ENCODE measurements at regions not wholly inside any gene's neighbourhood (a gene's known extent, or its start where the extent isn't known, plus 50 kb on each side); places are given as distances from the start of the nearest gene placed in this dataset.

GRCh38 chr9:135271425-135271824, 184.0 kb downstream of the OLFM1 start:
- no peak overlapping the region for H3K9ac ChIP-seq (ENCODE audit: low read length)
- no peaks in the 10 kb centered on the region for H3K4me1 ChIP-seq (ENCODE audit: control insufficient read depth, insufficient read depth, low read depth, low read length)
- WGBS, result 88% methylated on average over 19 of the region's 19 CpGs
- no peak overlapping the region for H2BK5ac ChIP-seq (ENCODE audit: low read depth, low read length, poor library complexity, severe bottlenecking)
- no peak overlapping the region for H2AFZ ChIP-seq (ENCODE audit: low read depth, low read length)
- H3K36me3 ChIP-seq (ENCODE audit: control insufficient read depth in 1 of 2, insufficient read depth in 2 of 2, low read depth in 1 of 2, low read length in 2 of 2), result no peaks in the 10 kb centered on the region
- no peaks in the 10 kb centered on the region for H3K9me3 ChIP-seq (ENCODE audit: control insufficient read depth, low read length)
- no peak overlapping the region for H3K27ac ChIP-seq (ENCODE audit: low read length, poor library complexity, severe bottlenecking)
- no peak overlapping the region for H3K4me2 ChIP-seq (ENCODE audit: low read length, poor library complexity, severe bottlenecking)
- H4K91ac ChIP-seq (ENCODE audit: low read length), result no peak overlapping the region
- no peak overlapping the region for H2BK15ac ChIP-seq (ENCODE audit: low read depth, poor library complexity, severe bottlenecking)
- DNase-seq, result no peak
- no peak overlapping the region for H2BK12ac ChIP-seq (ENCODE audit: low read length in 2 of 2)
- H2BK120ac ChIP-seq (ENCODE audit: low read depth, low read length), result no peak overlapping the region
- H2AK5ac ChIP-seq (ENCODE audit: low read length, severe bottlenecking), result no peak overlapping the region
- no peak overlapping the region for H3K23ac ChIP-seq (ENCODE audit: low read length in 2 of 2)
- H3K4ac ChIP-seq (ENCODE audit: low read depth in 1 of 2, low read length in 2 of 2), result no peak overlapping the region
- H3K14ac ChIP-seq (ENCODE audit: low read length in 2 of 2), result no peak overlapping the region
- no peak overlapping the region for H3K18ac ChIP-seq (ENCODE audit: low read depth in 1 of 2, low read length in 2 of 2)
- H3K4me3 ChIP-seq (ENCODE audit: insufficient read depth in 1 of 2, low read depth in 1 of 2, low read length in 2 of 2), result no peak overlapping the region
- H3K27me3 ChIP-seq (ENCODE audit: control insufficient read depth in 1 of 2, insufficient read depth in 1 of 2, low read length in 2 of 2), result peaks cover 0 to 40% of the 10 kb centered on the region in 2 experiments
- no peak overlapping the region for H4K8ac ChIP-seq (ENCODE audit: low read length)
- no peaks in the 10 kb centered on the region for H3K79me1 ChIP-seq (replicated peaks; ENCODE audit: low read length, poor library complexity, severe bottlenecking)

- no peak overlapping the region for H2BK15ac ChIP-seq (ENCODE audit: low read depth, poor library complexity, severe bottlenecking)
- H3K18ac ChIP-seq (ENCODE audit: low read depth in 1 of 2, low read length in 2 of 2), result no peak overlapping the region
- H3K4me3 ChIP-seq (ENCODE audit: insufficient read depth in 1 of 2, low read depth in 1 of 2, low read length in 2 of 2), result no peak overlapping the region
- H3K36me3 ChIP-seq (ENCODE audit: control insufficient read depth in 1 of 2, insufficient read depth in 2 of 2, low read depth in 1 of 2, low read length in 2 of 2), result no peaks in the 10 kb centered on the region
- H2BK5ac ChIP-seq (ENCODE audit: low read depth, low read length, poor library complexity, severe bottlenecking), result no peak overlapping the region
- no peak overlapping the region for H2AK5ac ChIP-seq (ENCODE audit: low read length, severe bottlenecking)
- H3K9ac ChIP-seq (ENCODE audit: low read length), result no peak overlapping the region
- no peak overlapping the region for H2BK120ac ChIP-seq (ENCODE audit: low read depth, low read length)
- no peak overlapping the region for H3K23ac ChIP-seq (ENCODE audit: low read length in 2 of 2)
- DNase-seq, result no peak
- no peak overlapping the region for H2AFZ ChIP-seq (ENCODE audit: low read depth, low read length)
- no peak overlapping the region for H4K8ac ChIP-seq (ENCODE audit: low read length)
- no peaks in the 10 kb centered on the region for H3K79me1 ChIP-seq (replicated peaks; ENCODE audit: low read length, poor library complexity, severe bottlenecking)
- H3K4me2 ChIP-seq (ENCODE audit: low read length, poor library complexity, severe bottlenecking), result no peak overlapping the region
- no peak overlapping the region for H3K4ac ChIP-seq (ENCODE audit: low read depth in 1 of 2, low read length in 2 of 2)
- H4K91ac ChIP-seq (ENCODE audit: low read length), result no peak overlapping the region
- H3K4me1 ChIP-seq (ENCODE audit: control insufficient read depth, insufficient read depth, low read depth, low read length), result no peaks in the 10 kb centered on the region
- 91% methylated on average over 10 of the region's 10 CpGs for WGBS
- no peaks in the 10 kb centered on the region for H3K9me3 ChIP-seq (ENCODE audit: control insufficient read depth, low read length)
- H2BK12ac ChIP-seq (ENCODE audit: low read length in 2 of 2), result no peak overlapping the region
- H3K14ac ChIP-seq (ENCODE audit: low read length in 2 of 2), result no peak overlapping the region
- H3K27me3 ChIP-seq (ENCODE audit: control insufficient read depth in 1 of 2, insufficient read depth in 1 of 2, low read length in 2 of 2), result peaks cover 0 to 35% of the 10 kb centered on the region in 2 experiments
- no peak overlapping the region for H3K27ac ChIP-seq (ENCODE audit: low read length, poor library complexity, severe bottlenecking)
Observed at GRCh38 chr9:135272608-135273007, 185.1 kb downstream of the OLFM1 start.

- Histone ChIP-seq H3K4me2 (ENCODE audit: low read length, poor library complexity, severe bottlenecking) (no peak overlapping the region), H4K8ac (ENCODE audit: low read length) (no peak overlapping the region), H3K9ac (ENCODE audit: low read length) (no peak overlapping the region), H3K79me1 (replicated peaks; ENCODE audit: low read length, poor library complexity, severe bottlenecking) (no peaks in the 10 kb centered on the region), H3K23ac (ENCODE audit: low read length in 2 of 2) (no peak overlapping the region), H3K4me3 (ENCODE audit: insufficient read depth in 1 of 2, low read depth in 1 of 2, low read length in 2 of 2) (no peak overlapping the region), H3K36me3 (ENCODE audit: control insufficient read depth in 1 of 2, insufficient read depth in 2 of 2, low read depth in 1 of 2, low read length in 2 of 2) (no peaks in the 10 kb centered on the region), H2BK120ac (ENCODE audit: low read depth, low read length) (no peak overlapping the region), H3K4me1 (ENCODE audit: control insufficient read depth, insufficient read depth, low read depth, low read length) (no peaks in the 10 kb centered on the region), H2BK5ac (ENCODE audit: low read depth, low read length, poor library complexity, severe bottlenecking) (no peak overlapping the region), H3K27me3 (ENCODE audit: control insufficient read depth in 1 of 2, insufficient read depth in 1 of 2, low read length in 2 of 2) (peaks cover 0 to 35% of the 10 kb centered on the region in 2 experiments), H3K14ac (ENCODE audit: low read length in 2 of 2) (no peak overlapping the region), H2AFZ (ENCODE audit: low read depth, low read length) (no peak overlapping the region), H3K18ac (ENCODE audit: low read depth in 1 of 2, low read length in 2 of 2) (no peak overlapping the region), H4K91ac (ENCODE audit: low read length) (no peak overlapping the region), H3K4ac (ENCODE audit: low read depth in 1 of 2, low read length in 2 of 2) (no peak overlapping the region), H2AK5ac (ENCODE audit: low read length, severe bottlenecking) (no peak overlapping the region), H3K27ac (ENCODE audit: low read length, poor library complexity, severe bottlenecking) (no peak overlapping the region), H2BK12ac (ENCODE audit: low read length in 2 of 2) (no peak overlapping the region), H2BK15ac (ENCODE audit: low read depth, poor library complexity, severe bottlenecking) (no peak overlapping the region), H3K9me3 (ENCODE audit: control insufficient read depth, low read length) (no peaks in the 10 kb centered on the region)
- WGBS, result 77% methylated on average over 6 of the region's 7 CpGs
- DNase-seq, result no peak
Observed at GRCh38 chr9:135273008-135273407, 185.5 kb downstream of the OLFM1 start.

- no peak overlapping the region for H2BK5ac ChIP-seq (ENCODE audit: low read depth, low read length, poor library complexity, severe bottlenecking)
- no peak overlapping the region for H4K91ac ChIP-seq (ENCODE audit: low read length)
- H3K27ac ChIP-seq (ENCODE audit: low read length, poor library complexity, severe bottlenecking), result no peak overlapping the region
- H3K9me3 ChIP-seq (ENCODE audit: control insufficient read depth, low read length), result no peaks in the 10 kb centered on the region
- no peak overlapping the region for H3K14ac ChIP-seq (ENCODE audit: low read length in 2 of 2)
- H3K27me3 ChIP-seq (ENCODE audit: control insufficient read depth in 1 of 2, insufficient read depth in 1 of 2, low read length in 2 of 2), result peaks cover 0 to 46% of the 10 kb centered on the region in 2 experiments
- no peak overlapping the region for H3K9ac ChIP-seq (ENCODE audit: low read length)
- H2AK5ac ChIP-seq (ENCODE audit: low read length, severe bottlenecking), result no peak overlapping the region
- no peak overlapping the region for H2BK15ac ChIP-seq (ENCODE audit: low read depth, poor library complexity, severe bottlenecking)
- no peak overlapping the region for H3K4ac ChIP-seq (ENCODE audit: low read depth in 1 of 2, low read length in 2 of 2)
- H3K4me2 ChIP-seq (ENCODE audit: low read length, poor library complexity, severe bottlenecking), result no peak overlapping the region
- WGBS, result 81% methylated on average over 7 of the region's 7 CpGs
- H3K36me3 ChIP-seq (ENCODE audit: control insufficient read depth in 1 of 2, insufficient read depth in 2 of 2, low read depth in 1 of 2, low read length in 2 of 2), result no peaks in the 10 kb centered on the region
- H3K4me1 ChIP-seq (ENCODE audit: control insufficient read depth, insufficient read depth, low read depth, low read length), result no peaks in the 10 kb centered on the region
- no peak overlapping the region for H2AFZ ChIP-seq (ENCODE audit: low read depth, low read length)
- H2BK120ac ChIP-seq (ENCODE audit: low read depth, low read length), result no peak overlapping the region
- no peak overlapping the region for H2BK12ac ChIP-seq (ENCODE audit: low read length in 2 of 2)
- H3K4me3 ChIP-seq (ENCODE audit: insufficient read depth in 1 of 2, low read depth in 1 of 2, low read length in 2 of 2), result no peak overlapping the region
- no peaks in the 10 kb centered on the region for H3K79me1 ChIP-seq (replicated peaks; ENCODE audit: low read length, poor library complexity, severe bottlenecking)
- H3K18ac ChIP-seq (ENCODE audit: low read depth in 1 of 2, low read length in 2 of 2), result no peak overlapping the region
- no peak overlapping the region for H3K23ac ChIP-seq (ENCODE audit: low read length in 2 of 2)
- no peak for DNase-seq
- no peak overlapping the region for H4K8ac ChIP-seq (ENCODE audit: low read length)
Observed at GRCh38 chr9:135275163-135275562, 187.7 kb downstream of the OLFM1 start.

Data from mesenchymal stem cell (in vitro differentiated cells and primary cell).